GM18909 (cell line): ENCODE measurements at regions not wholly inside any gene's neighbourhood (a gene's known extent, or its start where the extent isn't known, plus 50 kb on each side); places are given as distances from the start of the nearest gene placed in this dataset.
"Not testable (repeated sequence)": the region's sequence is repeated elsewhere in the genome, so short reads cannot be mapped to it uniquely, and the experiment has no call there.

Source experiments
- ATAC-seq: cut with Tn5 transposase; IDR thresholded peaks from one replicate; pipeline ENCODE4 v1.9.1; 2021; ENCODE audit warnings: mild to moderate bottlenecking; ENCODE audit not compliant: unreplicated experiment, poor library complexity

DNA sequence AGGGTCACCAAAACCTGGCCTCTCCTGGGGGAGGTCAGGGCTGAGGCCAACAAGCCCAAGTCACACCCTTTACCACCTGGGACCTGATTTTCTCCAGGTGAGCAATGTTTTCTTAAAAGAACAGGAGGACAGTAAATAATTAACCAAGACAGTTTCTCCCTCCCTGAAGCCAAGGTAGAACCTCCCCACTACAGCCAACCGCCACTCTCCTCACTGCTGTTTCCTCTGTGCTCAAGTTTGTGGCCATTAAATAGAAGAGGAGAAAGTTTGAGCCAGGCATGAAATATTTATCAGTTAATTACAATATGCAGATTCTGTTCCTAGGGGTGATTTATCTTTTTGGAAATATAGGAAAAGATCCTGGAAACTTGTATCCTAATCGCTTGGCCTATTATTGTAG lies 150.6 kb upstream of the ANKRD20A1 start:
- not testable (repeated sequence) for ATAC-seq

DNA sequence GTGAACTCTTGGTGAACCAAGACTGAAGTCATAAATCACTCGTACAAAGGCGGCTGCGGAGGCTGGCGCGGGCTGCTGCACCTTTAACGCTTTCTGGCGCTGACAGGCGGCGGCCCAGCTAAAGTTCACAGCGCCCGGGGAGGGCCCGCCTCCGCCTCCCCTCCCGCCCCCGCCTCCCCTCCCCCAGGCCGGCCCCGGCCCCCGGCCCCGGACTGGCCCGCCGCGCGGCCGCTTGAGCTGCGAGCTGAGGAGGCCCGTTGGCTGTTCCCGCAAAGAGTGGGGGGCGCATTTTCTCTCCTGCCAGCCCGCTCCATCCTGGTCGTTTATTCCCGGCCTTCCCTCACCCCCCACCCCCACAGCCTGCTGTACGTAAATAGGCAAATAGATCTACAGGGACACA lies 147.3 kb upstream of the ANKRD20A1 start:
- ATAC-seq: not testable (repeated sequence)

DNA sequence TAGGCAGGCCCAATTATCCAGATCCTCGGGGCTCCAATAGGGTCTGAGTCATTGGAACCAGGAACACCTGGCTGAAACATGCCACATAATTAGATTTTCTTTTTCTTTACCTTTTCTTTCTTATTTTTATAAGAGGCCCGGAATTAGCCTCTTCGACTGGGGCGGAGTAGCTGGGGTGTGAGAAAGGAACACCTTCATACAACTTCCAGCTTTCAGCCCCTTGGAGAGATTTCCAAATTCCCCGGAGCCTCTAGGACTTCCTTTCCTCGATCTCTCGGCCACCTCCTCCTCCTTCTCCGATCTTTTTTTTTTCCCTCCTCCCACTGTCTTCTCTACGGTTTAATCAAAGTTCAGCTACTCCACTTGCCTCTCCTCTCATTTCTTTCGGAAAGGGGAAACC lies 146.8 kb upstream of the ANKRD20A1 start:
- not testable (repeated sequence) for ATAC-seq

DNA sequence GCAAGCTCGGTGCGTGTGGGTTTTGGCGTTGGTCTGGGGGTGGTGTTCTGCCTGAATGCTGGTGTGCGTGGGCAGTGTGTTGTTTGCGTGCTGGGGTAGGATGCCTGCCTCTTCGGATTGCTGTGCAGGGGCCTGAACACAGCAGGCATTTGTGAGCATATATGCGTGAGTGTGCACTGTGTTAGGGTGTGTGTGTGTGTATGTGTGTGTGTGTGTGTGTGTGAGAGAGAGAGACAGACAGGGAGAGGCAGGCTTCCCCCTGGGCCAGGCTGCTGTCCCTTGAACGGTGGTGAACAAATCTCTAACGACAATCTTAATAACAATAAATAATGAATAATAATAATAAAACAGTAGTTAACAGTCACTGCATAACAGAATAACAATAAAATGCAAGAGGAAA lies 145.8 kb upstream of the ANKRD20A1 start:
- not testable (repeated sequence) for ATAC-seq

DNA sequence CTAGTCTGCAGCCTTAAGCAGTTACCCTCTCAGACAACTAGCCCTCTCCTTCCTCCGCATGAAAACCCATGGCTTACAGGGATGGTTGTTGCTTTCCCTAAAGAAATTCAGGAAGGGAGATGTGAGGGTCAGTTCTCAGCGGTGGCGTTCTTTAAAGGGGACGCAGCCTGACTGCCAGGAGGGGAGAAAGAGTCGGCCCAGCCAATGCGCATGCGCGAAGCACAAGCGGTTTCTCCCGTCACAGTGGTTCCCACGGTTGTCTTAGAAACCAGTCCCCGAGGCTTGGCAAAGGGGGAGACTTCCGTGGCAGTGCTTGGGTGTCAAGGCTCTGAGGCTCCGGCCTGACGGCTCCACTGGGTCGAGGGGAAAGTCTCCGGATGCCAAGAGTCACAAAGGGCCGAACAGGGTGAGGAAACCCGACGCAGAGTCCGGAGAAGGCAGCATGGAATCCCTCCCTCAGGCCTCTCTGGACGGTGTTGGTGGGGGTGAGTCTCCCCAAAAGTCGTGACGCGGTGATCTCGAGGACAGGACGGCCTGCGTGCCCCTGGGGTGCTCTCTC lies 140.8 kb upstream of the ANKRD20A1 start:
- ATAC-seq: not testable (repeated sequence)

DNA sequence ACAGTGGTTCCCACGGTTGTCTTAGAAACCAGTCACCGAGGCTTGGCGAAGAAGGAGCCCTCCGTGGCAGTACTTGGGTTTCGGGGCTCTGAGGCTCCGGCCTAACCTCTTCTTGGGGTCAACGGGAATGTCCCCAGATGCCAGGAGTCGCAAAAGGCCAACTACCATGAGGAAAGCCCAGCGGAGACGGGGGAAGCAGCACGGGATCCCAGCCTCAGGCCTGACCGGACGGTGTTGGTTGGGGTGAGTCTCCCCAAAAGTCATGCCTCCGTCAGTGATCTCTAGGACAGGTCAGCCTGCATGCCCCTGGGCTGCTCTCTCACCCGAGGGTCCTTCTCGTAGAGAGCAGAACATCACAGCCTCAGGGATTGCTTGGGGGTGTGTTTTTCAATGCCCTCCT lies 138.2 kb upstream of the ANKRD20A1 start:
- not testable (repeated sequence) for ATAC-seq

DNA sequence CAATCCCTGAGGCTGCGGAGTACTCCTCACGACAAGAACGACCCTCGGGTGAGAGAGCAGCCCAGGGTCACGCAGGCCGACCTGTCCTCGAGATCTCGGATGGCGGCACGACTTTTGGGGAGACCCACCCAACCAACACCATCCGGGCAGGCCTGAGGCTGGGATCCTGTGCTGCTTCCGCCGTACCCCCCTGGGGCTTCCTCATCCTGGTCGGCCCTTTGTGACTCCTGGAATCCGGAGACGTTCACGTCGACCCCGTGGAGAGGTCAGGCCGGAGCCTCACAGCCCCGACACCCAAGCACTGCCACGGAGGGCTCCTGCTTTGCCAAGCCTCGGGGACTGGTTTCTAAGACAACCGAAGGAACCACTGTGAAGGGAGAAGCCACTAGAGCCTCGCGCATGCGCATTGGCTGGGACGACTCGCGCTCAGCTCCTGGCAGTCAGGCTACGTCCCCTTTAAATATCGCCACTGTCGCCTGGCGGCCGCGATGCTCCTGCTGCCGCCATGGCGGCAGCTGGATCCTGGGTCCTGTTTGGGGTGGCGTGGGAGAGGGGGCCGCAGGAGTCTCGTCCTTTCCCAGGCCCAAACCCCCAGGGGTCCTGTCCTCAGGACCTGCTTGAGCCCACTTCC lies 136.2 kb upstream of the ANKRD20A1 start:
- ATAC-seq: peak; percentile 92

DNA sequence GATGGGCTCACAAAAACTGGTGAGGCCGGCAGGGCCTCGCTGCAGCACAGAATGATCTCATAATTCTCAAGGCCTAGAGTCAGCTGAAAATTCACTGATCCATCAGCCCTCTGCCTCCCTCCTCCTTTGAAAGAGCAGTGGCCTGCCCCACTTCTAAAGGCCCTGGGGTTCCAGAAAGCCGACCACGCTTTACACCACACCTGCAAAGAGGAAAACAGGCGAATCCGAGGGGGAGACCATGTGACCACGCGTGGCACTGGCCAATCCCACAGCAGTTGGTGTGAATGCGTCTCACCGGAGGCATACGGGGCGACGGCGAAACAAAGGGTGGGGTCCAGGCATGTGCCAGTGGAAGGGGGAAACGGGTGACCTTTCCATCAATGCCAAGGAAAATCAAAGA lies 135.5 kb upstream of the ANKRD20A1 start:
- not testable (repeated sequence) for ATAC-seq

DNA sequence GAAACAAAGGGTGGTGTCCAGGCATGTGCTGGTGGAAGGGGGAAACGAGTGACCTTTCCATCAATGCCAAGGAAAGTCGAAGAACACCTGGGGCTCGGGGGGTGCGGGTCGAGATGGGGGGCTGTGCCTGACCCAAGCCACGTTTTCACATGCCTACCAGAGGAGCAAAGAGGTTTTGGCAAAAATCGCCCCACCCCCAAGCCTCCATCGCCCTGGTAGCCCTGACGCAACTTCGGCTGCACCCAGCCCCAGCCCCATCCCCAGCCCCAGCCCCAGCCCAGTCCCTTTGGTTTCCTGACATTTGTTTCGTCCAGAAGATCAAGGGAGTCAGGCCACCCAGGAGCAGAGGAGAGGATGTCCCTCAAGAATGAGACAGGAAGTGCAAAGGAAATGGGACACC lies 133.8 kb upstream of the ANKRD20A1 start:
- not testable (repeated sequence) for ATAC-seq

DNA sequence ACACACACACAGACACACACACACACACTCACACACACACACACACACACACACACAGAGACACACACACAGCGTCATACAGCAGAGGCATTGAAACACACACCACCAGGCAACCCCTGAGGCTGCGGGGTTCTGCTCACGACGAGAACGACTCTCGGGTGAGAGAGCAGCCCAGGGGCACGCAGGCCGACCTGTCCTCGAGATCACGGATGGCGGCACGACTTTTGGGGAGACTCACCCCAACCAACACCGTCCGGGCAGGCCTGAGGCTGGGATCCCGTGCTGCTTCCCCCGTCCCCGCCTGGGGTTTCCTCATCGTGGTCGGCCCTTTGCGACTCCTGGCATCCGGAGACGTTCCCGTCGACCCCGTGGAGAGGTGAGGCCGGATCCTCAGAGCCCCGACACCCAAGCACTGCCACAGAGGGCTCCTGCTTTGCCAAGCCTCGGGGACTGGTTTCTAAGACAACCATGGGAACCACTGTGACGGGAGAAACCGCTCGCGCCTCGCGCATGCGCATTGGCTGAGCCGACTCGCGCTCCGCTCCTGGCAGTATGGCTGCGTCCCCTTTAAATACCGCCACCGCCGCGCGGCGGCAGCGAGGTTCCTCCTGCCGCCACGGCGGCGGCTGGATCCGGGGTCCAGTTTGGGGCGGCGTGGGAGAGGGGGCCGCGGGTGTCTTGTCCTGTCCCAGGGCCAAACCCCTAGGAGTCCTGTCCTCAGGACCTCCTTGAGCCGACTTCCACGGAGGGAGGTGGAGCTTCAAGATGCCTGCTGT lies 132.3 kb upstream of the ANKRD20A1 start:
- ATAC-seq: peak; percentile 65

DNA sequence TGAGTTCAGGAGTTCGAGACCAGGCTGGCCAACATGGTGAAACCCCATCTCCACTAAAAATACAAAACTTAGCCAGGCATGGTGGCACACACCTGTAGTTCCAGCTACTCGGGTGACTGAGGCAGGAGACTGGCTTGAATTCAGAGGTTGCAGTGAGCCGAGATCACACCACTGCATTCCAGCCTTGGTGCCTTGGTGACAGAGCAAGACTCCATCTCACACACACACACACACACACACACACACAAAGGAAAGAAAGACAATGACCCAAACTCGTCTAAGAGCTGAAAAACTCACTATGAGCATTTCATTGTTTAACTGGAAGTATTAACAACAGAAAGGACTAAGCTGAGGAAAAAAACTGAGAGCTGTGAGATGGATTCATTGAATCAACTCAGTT lies 95.6 kb upstream of the ANKRD20A1 start:
- not testable (repeated sequence) for ATAC-seq

DNA sequence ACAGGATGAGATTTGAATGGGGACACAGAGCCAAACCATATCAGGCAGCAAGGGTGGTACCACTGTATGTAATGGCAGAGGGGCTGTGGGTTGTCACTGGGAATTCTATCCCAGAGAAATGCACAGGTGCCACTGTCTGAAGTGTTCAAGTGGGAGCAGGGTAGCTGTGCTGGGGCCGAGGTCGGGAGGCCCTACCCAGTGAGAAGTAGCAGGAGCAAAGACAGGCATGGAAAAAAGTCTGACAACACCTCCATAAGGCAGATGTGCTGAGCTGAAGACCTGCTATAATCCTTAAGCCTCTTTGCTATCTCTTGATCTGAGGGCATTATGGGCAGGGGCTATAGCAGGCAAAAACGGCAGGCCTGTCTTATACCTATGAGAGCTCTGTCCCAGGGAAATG lies 86.9 kb upstream of the ANKRD20A1 start:
- ATAC-seq: not testable (repeated sequence)

DNA sequence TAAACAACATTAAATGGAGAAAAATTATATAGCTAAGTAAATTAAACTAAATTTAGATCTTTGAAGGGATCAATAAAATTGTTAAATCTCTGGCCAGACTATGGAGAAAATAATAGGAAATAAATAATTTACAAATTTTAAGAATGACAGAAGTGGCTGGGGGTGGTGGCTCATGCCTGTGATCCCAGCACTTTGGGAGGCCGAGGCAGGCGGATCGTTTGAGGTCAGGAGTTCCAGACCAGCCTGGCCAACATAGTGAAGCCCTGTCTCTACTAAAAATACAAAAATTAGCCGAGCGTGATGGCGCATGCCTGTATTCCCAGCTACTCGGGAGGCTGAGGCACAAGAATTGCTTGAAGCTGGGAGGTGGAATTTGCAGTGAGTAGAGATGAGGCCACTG lies 58.6 kb upstream of the ANKRD20A1 start:
- not testable (repeated sequence) for ATAC-seq
